NB4 (cell line): ENCODE measurements at regions not wholly inside any gene's neighbourhood (a gene's known extent, or its start where the extent isn't known, plus 50 kb on each side); places are given as distances from the start of the nearest gene placed in this dataset.

Experiments used
- MAX ChIP-seq: IDR thresholded peaks from 2 replicates; pipeline ENCODE4 v1.6.1; 2011; ENCODE audit warnings: low read depth, low read length
- POLR2A ChIP-seq: IDR thresholded peaks from 2 replicates; pipeline ENCODE4 v1.6.1; 2011; ENCODE audit warnings: mild to moderate bottlenecking; ENCODE audit not compliant: insufficient read length; ENCODE audit errors: extremely low read depth

GRCh38 chr12:13896063-13896626 lies 85.3 kb downstream of the GRIN2B start:
- TF ChIP-seq POLR2A (no peak), MAX (no peak)
